WTC11 (cell line): ENCODE measurements at regions not wholly inside any gene's neighbourhood (a gene's known extent, or its start where the extent isn't known, plus 50 kb on each side); places are given as distances from the start of the nearest gene placed in this dataset.

Experiments
- CTCF ChIP-seq: fragments of 200-600 bp; IDR thresholded peaks from 2 replicates; pipeline ENCODE4 v1.8.0; 2022; ENCODE audit warnings: antibody characterized with exemption
- IRF1 ChIP-seq: sonication (generic); formaldehyde crosslinking; IDR thresholded peaks from 2 replicates; pipeline ENCODE4 v1.8.0; 2023; ENCODE audit warnings: missing genetic modification reagents
- MXD4 ChIP-seq: fragments of 250-450 bp; sonication (Bioruptor Pico); IDR thresholded peaks from 2 replicates; pipeline ENCODE4 v1.8.0; 2021; ENCODE audit warnings: mild to moderate bottlenecking, moderate library complexity, borderline replicate concordance
- NR2C2 ChIP-seq: sonication (generic); formaldehyde crosslinking; IDR thresholded peaks from 2 replicates; pipeline ENCODE4 v1.8.0; 2022; ENCODE audit warnings: mild to moderate bottlenecking, missing genetic modification reagents
- NR3C1 ChIP-seq: sonication (generic); formaldehyde crosslinking; conservative IDR thresholded peaks from 2 replicates; pipeline ENCODE4 v1.8.1; 2023; ENCODE audit warnings: low read depth, mild to moderate bottlenecking, missing genetic modification reagents
- TF ChIP-seq, protein P1 (sequence below): sonication (generic); formaldehyde crosslinking; IDR thresholded peaks from 2 replicates; pipeline ENCODE4 v1.8.0; 2022; ENCODE audit warnings: mild to moderate bottlenecking, missing genetic modification reagents

- TF ChIP-seq CTCF (no peak), NR2C2 (CRISPR knock-in tag) (no peak), MXD4 (CRISPR knock-in tag) (no peak), IRF1 (CRISPR knock-in tag) (no peak), NR3C1 (CRISPR knock-in tag) (no peak)
- TF ChIP-seq, protein P1, sequence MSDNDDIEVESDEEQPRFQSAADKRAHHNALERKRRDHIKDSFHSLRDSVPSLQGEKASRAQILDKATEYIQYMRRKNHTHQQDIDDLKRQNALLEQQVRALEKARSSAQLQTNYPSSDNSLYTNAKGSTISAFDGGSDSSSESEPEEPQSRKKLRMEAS = no peak
Measured at GRCh38 chr6:150478656-150479545, 110.1 kb downstream of the IYD start.
